GM12878 (cell line): ENCODE measurements at regions not wholly inside any gene's neighbourhood (a gene's known extent, or its start where the extent isn't known, plus 50 kb on each side); places are given as distances from the start of the nearest gene placed in this dataset.

Source experiments
- ATAC-seq: fragments of 200-7000 bp; cut with Tn5 transposase; 3 replicates; pipeline ENCODE4 v1.9.1; 2020; ENCODE audit warnings: mild to moderate bottlenecking, moderate library complexity
- BruUV-seq: library from RNA; stranded (reverse); fragments of 400-500 nt; replicated peaks from 2 replicates; lab custom pipeline; 2021; lab: Mats Ljungman, UMichigan
- CTCF ChIA-PET: fragments of 300-600 bp; sonication (Branson Sonifier 250); formaldehyde crosslinking; extraction: SDS; loops from one replicate; lab custom pipeline; 2021; ENCODE audit warnings: inconsistent platforms; lab: Yijun Ruan, JAX
- POLR2A ChIA-PET: fragments of 350-600 bp; formaldehyde crosslinking; extraction: SDS; loops from one replicate; lab custom pipeline; 2021; ENCODE audit warnings: inconsistent platforms; lab: Charles Lee
- RAD21 ChIA-PET: fragments of 300-600 bp; sonication (Branson Sonifier 250); formaldehyde crosslinking; loops from one replicate; lab custom pipeline; 2023; ENCODE audit warnings: antibody characterized with exemption; ENCODE audit not compliant: unreplicated experiment; lab: Charles Lee
- SMC1A ChIA-PET: fragments of 300-600 bp; sonication (Branson Sonifier 250); formaldehyde crosslinking; loops from one replicate; lab custom pipeline; 2023; ENCODE audit not compliant: unreplicated experiment, uncharacterized antibody; lab: Charles Lee
- DNase-seq: peaks from one replicate; pipeline ENCODE4 v3.0.0-alpha.2; 2011; ENCODE audit warnings: low read depth, low spot score
- FAIRE-seq: peaks from 3 replicates; lab custom pipeline; 2011; peaks lifted over from hg19 to GRCh38; lab: Jason Lieb, UNC
- H2AFZ ChIP-seq: 2 replicates; pipeline ENCODE4 v1.6.0; 2011; ENCODE audit warnings: low read depth, low read length, control low read depth; ENCODE audit not compliant: control insufficient read depth
- H3K27ac ChIP-seq: 2 replicates; pipeline ENCODE4 v1.5.1; 2011; ENCODE audit warnings: control low read depth; ENCODE audit not compliant: control insufficient read depth, insufficient read depth
- H3K27me3 ChIP-seq, 2 experiments: replicated peaks in 1 of 2; 2 replicates each; pipeline versions ENCODE4 v1.6.0 to v1.6.1; 2011; ENCODE audit warnings: low read length in 1 of 2; ENCODE audit not compliant: control insufficient read depth in 2 of 2, insufficient read depth in 2 of 2
- H3K36me3 ChIP-seq, 2 experiments: 2 replicates each; pipeline ENCODE4 v1.5.1; 2011; ENCODE audit warnings: low read length in 1 of 2; ENCODE audit not compliant: control insufficient read depth in 2 of 2, insufficient read depth in 2 of 2
- H3K4me1 ChIP-seq: 2 replicates; pipeline ENCODE4 v1.6.1; 2011; ENCODE audit warnings: mild to moderate bottlenecking, low read length, moderate library complexity, mixed read lengths; ENCODE audit not compliant: control insufficient read depth, insufficient read depth
- H3K4me2 ChIP-seq: 2 replicates; pipeline ENCODE4 v1.6.0; 2011; ENCODE audit warnings: control low read depth; ENCODE audit not compliant: control insufficient read depth, insufficient read depth
- H3K4me3 ChIP-seq: fragments of 200-600 bp; sonication (generic); 2 replicates; pipeline ENCODE4 v1.5.1; 2016
- H3K79me2 ChIP-seq: 2 replicates; pipeline ENCODE4 v1.6.0; 2011; ENCODE audit warnings: low read length; ENCODE audit not compliant: control insufficient read depth, insufficient read depth
- H3K9ac ChIP-seq: 2 replicates; pipeline ENCODE4 v1.8.0; 2011; ENCODE audit warnings: low read length, control low read depth, mixed read lengths; ENCODE audit not compliant: control insufficient read depth, insufficient read depth
- H3K9me3 ChIP-seq: replicated peaks from 3 replicates; pipeline ENCODE4 v1.5.1; 2011; ENCODE audit warnings: mild to moderate bottlenecking, low read length; ENCODE audit not compliant: control insufficient read depth, insufficient read depth
- H4K20me1 ChIP-seq: 2 replicates; pipeline ENCODE4 v1.6.0; 2011; ENCODE audit not compliant: control insufficient read depth, insufficient read depth
- CREB1 ChIP-seq: IDR thresholded peaks from 2 replicates; pipeline ENCODE4 v1.6.1; 2012; ENCODE audit warnings: low read depth, mild to moderate bottlenecking, inconsistent platforms
- PRDM15 ChIP-seq: fragments of 450-650 bp; formaldehyde crosslinking; IDR thresholded peaks from 2 replicates; pipeline ENCODE4 v1.4.0; 2020; ENCODE audit warnings: mild to moderate bottlenecking, moderate library complexity
- RELB ChIP-seq: fragments of 450-650 bp; IDR thresholded peaks from 2 replicates; pipeline ENCODE4 v1.6.1; 2017; ENCODE audit warnings: low read depth, mild to moderate bottlenecking, moderate library complexity
- TCF7 ChIP-seq: IDR thresholded peaks from 2 replicates; pipeline ENCODE4 v1.6.1; 2014; ENCODE audit warnings: antibody characterized with exemption, borderline replicate concordance
- USF2 ChIP-seq: IDR thresholded peaks from 2 replicates; pipeline ENCODE4 v1.6.1; 2011; ENCODE audit warnings: low read depth, low read length, improper control_type of control experiment, borderline replicate concordance
- WGBS: methylation state at CpG from one replicate; pipeline ENCODE4 v1.1.6; 2016; ENCODE audit warnings: low lambda C conversion rate; ENCODE audit not compliant: insufficient replicate concordance, insufficient coverage; ENCODE audit errors: missing lambda C conversion rate; 5-methylcytosine and 5-hydroxymethylcytosine counted together
- in situ Hi-C: fragments of 300-500 bp; cut with MboI; formaldehyde crosslinking; loops from 9 replicates; pipeline ENCODE4 v1.14.3; 2018; ENCODE audit warnings: mixed read lengths
- intact Hi-C: fragments of 100-400 bp; cut with micrococcal nuclease; formaldehyde crosslinking; loops from one replicate; pipeline ENCODE4 v1.14.2; 2022; ENCODE audit not compliant: unreplicated experiment
- TF ChIP-seq, protein P1 (sequence below): fragments of 450-650 bp; IDR thresholded peaks from 2 replicates; pipeline ENCODE4 v1.6.1; 2016; ENCODE audit warnings: mild to moderate bottlenecking, moderate library complexity, borderline replicate concordance

GRCh38 chr4:123739806-123740205 lies 343.2 kb downstream of the SPRY1 start:
- TF ChIP-seq, protein P1, sequence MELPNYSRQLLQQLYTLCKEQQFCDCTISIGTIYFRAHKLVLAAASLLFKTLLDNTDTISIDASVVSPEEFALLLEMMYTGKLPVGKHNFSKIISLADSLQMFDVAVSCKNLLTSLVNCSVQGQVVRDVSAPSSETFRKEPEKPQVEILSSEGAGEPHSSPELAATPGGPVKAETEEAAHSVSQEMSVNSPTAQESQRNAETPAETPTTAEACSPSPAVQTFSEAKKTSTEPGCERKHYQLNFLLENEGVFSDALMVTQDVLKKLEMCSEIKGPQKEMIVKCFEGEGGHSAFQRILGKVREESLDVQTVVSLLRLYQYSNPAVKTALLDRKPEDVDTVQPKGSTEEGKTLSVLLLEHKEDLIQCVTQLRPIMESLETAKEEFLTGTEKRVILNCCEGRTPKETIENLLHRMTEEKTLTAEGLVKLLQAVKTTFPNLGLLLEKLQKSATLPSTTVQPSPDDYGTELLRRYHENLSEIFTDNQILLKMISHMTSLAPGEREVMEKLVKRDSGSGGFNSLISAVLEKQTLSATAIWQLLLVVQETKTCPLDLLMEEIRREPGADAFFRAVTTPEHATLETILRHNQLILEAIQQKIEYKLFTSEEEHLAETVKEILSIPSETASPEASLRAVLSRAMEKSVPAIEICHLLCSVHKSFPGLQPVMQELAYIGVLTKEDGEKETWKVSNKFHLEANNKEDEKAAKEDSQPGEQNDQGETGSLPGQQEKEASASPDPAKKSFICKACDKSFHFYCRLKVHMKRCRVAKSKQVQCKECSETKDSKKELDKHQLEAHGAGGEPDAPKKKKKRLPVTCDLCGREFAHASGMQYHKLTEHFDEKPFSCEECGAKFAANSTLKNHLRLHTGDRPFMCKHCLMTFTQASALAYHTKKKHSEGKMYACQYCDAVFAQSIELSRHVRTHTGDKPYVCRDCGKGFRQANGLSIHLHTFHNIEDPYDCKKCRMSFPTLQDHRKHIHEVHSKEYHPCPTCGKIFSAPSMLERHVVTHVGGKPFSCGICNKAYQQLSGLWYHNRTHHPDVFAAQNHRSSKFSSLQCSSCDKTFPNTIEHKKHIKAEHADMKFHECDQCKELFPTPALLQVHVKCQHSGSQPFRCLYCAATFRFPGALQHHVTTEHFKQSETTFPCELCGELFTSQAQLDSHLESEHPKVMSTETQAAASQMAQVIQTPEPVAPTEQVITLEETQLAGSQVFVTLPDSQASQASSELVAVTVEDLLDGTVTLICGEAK, result no peak

DNA sequence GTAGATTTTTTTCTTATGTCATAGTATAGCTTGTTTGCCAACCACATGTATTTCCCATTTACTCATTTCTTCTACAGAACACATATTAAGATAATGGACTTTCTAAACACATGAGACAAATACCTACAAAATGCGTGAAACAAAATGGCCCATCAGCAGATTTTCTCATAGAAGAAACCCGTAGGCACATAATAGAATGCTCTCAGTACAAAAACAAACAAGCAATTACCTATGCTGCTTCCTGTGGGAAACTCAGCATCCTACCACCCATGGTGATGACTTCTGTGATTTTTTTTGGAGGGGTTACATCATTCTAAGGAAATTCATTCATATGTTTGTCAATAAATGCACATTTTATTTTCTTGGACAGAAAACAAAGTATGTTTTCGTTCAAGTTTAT lies 343.6 kb downstream of the SPRY1 start:
- Histone ChIP-seq H3K9ac (no peak overlapping the region), H2AFZ (no peak overlapping the region), H3K27me3 (no peaks in the 10 kb centered on the region), H3K4me2 (no peak overlapping the region), H4K20me1 (no peaks in the 10 kb centered on the region), H3K9me3 (no peaks in the 10 kb centered on the region), H3K79me2 (no peaks in the 10 kb centered on the region), H3K36me3 (no peaks in the 10 kb centered on the region), H3K27ac (no peak overlapping the region), H3K4me1 (no peaks in the 10 kb centered on the region), H3K4me3 (no peak overlapping the region)
- CTCF ChIA-PET, result no interaction called here
- in situ Hi-C loops (no loop called here), intact Hi-C loops (loop anchor here (10.0 kb wide), 1 partner anchor 175 kb away; no protein-coding TSS in a partner anchor)
- DNase-seq (no peak), ATAC-seq (no peak), FAIRE-seq (no peak)
- SMC1A ChIA-PET, result no interaction called here
- RAD21 ChIA-PET, result no interaction called here
- BruUV-seq, result no TSS peak
- POLR2A ChIA-PET, result no interaction called here
- WGBS, result 45% methylated on average over 3 of the region's 3 CpGs
- TF ChIP-seq PRDM15, result no peak
- no peak for TF ChIP-seq CREB1
- TF ChIP-seq RELB, result no peak
- no peak for TF ChIP-seq TCF7
- no peak for TF ChIP-seq USF2

More at GRCh38 chr4:123739806-123740205, 343.2 kb downstream of the SPRY1 start:
- in situ Hi-C loops (no loop called here), intact Hi-C loops (loop anchor here (10.0 kb wide), 1 partner anchor 175 kb away; no protein-coding TSS in a partner anchor)
- ATAC-seq (no peak), DNase-seq (no peak), FAIRE-seq (no peak)
- ChIA-PET RAD21 (no interaction called here), POLR2A (no interaction called here), CTCF (no interaction called here), SMC1A (no interaction called here)
- H2AFZ ChIP-seq, result no peak overlapping the region
- H3K9me3 ChIP-seq, result no peaks in the 10 kb centered on the region
- H3K79me2 ChIP-seq, result no peaks in the 10 kb centered on the region
- H3K9ac ChIP-seq, result no peak overlapping the region
- H3K4me1 ChIP-seq, result no peaks in the 10 kb centered on the region
- H3K36me3 ChIP-seq, result no peaks in the 10 kb centered on the region
- no peaks in the 10 kb centered on the region for H3K27me3 ChIP-seq
- no peak overlapping the region for H3K4me2 ChIP-seq
- no TSS peak for BruUV-seq
- H3K27ac ChIP-seq, result no peak overlapping the region
- 38% methylated on average over 4 of the region's 4 CpGs for WGBS
- no peak overlapping the region for H3K4me3 ChIP-seq
- H4K20me1 ChIP-seq, result no peaks in the 10 kb centered on the region
